Common myeloid progenitor, CD34-positive (primary cell): ENCODE measurements at regions not wholly inside any gene's neighbourhood (a gene's known extent, or its start where the extent isn't known, plus 50 kb on each side); places are given as distances from the start of the nearest gene placed in this dataset.
"Not testable (repeated sequence)": the region's sequence is repeated elsewhere in the genome, so short reads cannot be mapped to it uniquely, and the experiment has no call there.

Experiments used
- CTCF ChIA-PET: fragments of 350-600 bp; sonication (Branson Sonifier 250); formaldehyde crosslinking; loops from one replicate; lab custom pipeline; 2021; ENCODE audit warnings: antibody characterized with exemption; lab: Charles Lee
- POLR2A ChIA-PET: fragments of 350-600 bp; sonication (Branson Sonifier 250); formaldehyde crosslinking; loops from one replicate; lab custom pipeline; 2021; ENCODE audit warnings: antibody characterized with exemption; lab: Charles Lee
- DNase-seq, 3 donors: peaks; one replicate each; pipeline versions ENCODE4 v3.0.0 to v3.0.0-alpha.2; 2013
- H3K27ac ChIP-seq, 2 experiments: 1 replicate in 1 of 2; 2 replicates in 1 of 2; pipeline ENCODE4 v1.7.0; 2013; ENCODE audit warnings: inconsistent platforms in 2 of 2, low read length in 2 of 2, mild to moderate bottlenecking in 2 of 2, low read depth in 1 of 2, moderate library complexity in 1 of 2; ENCODE audit not compliant: severe bottlenecking in 2 of 2, insufficient read depth in 1 of 2, poor library complexity in 1 of 2
- H3K27me3 ChIP-seq, 5 experiments: replicated peaks in 2 of 5; 1 replicate in 3 of 5; 2 replicates in 2 of 5; pipeline versions ENCODE4 v1.6.1 to v1.7.0; 2013; ENCODE audit warnings: low read length in 4 of 5, mild to moderate bottlenecking in 2 of 5, moderate library complexity in 2 of 5, inconsistent platforms in 1 of 5; ENCODE audit not compliant: insufficient read depth in 5 of 5, control insufficient read depth in 4 of 5
- H3K36me3 ChIP-seq, 4 experiments: 1 replicate in 2 of 4; 2 replicates in 2 of 4; pipeline versions ENCODE4 v1.6.1 to v1.7.0; 2013; ENCODE audit warnings: low read length in 3 of 4, control low read depth in 1 of 4, mild to moderate bottlenecking in 1 of 4; ENCODE audit not compliant: control insufficient read depth in 4 of 4, insufficient read depth in 4 of 4
- H3K4me1 ChIP-seq, 4 experiments: 1 replicate in 3 of 4; 2 replicates in 1 of 4; pipeline versions ENCODE4 v1.6.1 to v1.7.1; 2013; ENCODE audit warnings: low read length in 3 of 4, mild to moderate bottlenecking in 3 of 4, control low read depth in 1 of 4, inconsistent platforms in 1 of 4, moderate library complexity in 1 of 4; ENCODE audit not compliant: control insufficient read depth in 4 of 4, insufficient read depth in 4 of 4; ENCODE audit errors: control extremely low read depth in 1 of 4
- H3K4me3 ChIP-seq, 7 experiments: 1 replicate in 4 of 7; 2 replicates in 3 of 7; pipeline versions ENCODE4 v1.5.1 to v1.7.0; 2013; ENCODE audit warnings: mild to moderate bottlenecking in 7 of 7, low read length in 6 of 7, moderate library complexity in 6 of 7, inconsistent platforms in 2 of 7, low read depth in 2 of 7, control low read depth in 1 of 7; ENCODE audit not compliant: insufficient read depth in 4 of 7, control insufficient read depth in 1 of 7; ENCODE audit errors: extremely low read depth in 1 of 7
- H3K9me3 ChIP-seq, 5 experiments: 1 replicate in 4 of 5; 2 replicates in 1 of 5; pipeline versions ENCODE4 v1.6.1 to v1.7.1; 2013; ENCODE audit warnings: low read length in 4 of 5, mild to moderate bottlenecking in 2 of 5, inconsistent platforms in 1 of 5, low read depth in 1 of 5, moderate library complexity in 1 of 5; ENCODE audit not compliant: control insufficient read depth in 4 of 5, insufficient read depth in 2 of 5; ENCODE audit errors: control extremely low read depth in 1 of 5
- WGBS: methylation state at CpG from one replicate; pipeline ENCODE4 v1.1.5; 2013; ENCODE audit not compliant: insufficient coverage; 5-methylcytosine and 5-hydroxymethylcytosine counted together

GRCh38 chr15:62332472-62332871 lies 167.4 kb upstream of the C2CD4B start:
- CTCF ChIA-PET, DNase-seq, H3K27ac ChIP-seq, H3K4me3 ChIP-seq, POLR2A ChIA-PET, H3K27me3 ChIP-seq, H3K4me1 ChIP-seq, H3K9me3 ChIP-seq, H3K36me3 ChIP-seq: not testable (repeated sequence)
- WGBS = 100% methylated on average over 10 of the region's 29 CpGs

- ChIA-PET CTCF (no interaction called here), POLR2A (no interaction called here)
- H3K27me3 ChIP-seq = no peaks in the 10 kb centered on the region
- H3K4me3 ChIP-seq = no peak overlapping the region
- no peak overlapping the region for H3K27ac ChIP-seq
- no peaks in the 10 kb centered on the region for H3K4me1 ChIP-seq
- no peak for DNase-seq
- H3K36me3 ChIP-seq = no peaks in the 10 kb centered on the region
- no peaks in the 10 kb centered on the region for H3K9me3 ChIP-seq
These were observed 169.5 kb upstream of the C2CD4B start for GRCh38 chr15:62334536-62334935.

GRCh38 chr15:62337934-62338333 lies 172.8 kb upstream of the C2CD4B start:
- DNase-seq = no peak
- CTCF ChIA-PET = no interaction called here
- Histone ChIP-seq H3K27ac (no peak overlapping the region), H3K4me3 (no peak overlapping the region), H3K36me3 (no peaks in the 10 kb centered on the region), H3K27me3 (no peaks in the 10 kb centered on the region), H3K4me1 (no peaks in the 10 kb centered on the region), H3K9me3 (no peaks in the 10 kb centered on the region)
- POLR2A ChIA-PET = no interaction called here
- WGBS = 100% methylated on average over 3 of the region's 4 CpGs

- 100% methylated on average over 1 of the region's 1 CpG for WGBS
- H3K27me3 ChIP-seq = no peaks in the 10 kb centered on the region
- POLR2A ChIA-PET = no interaction called here
- no peaks in the 10 kb centered on the region for H3K36me3 ChIP-seq
- no peak for DNase-seq
- CTCF ChIA-PET = no interaction called here
- peaks cover 0 to 2% (median under 1%) of the 10 kb centered on the region in 4 experiments for H3K4me1 ChIP-seq
- H3K4me3 ChIP-seq = no peak overlapping the region
- no peak overlapping the region for H3K27ac ChIP-seq
- no peaks in the 10 kb centered on the region for H3K9me3 ChIP-seq
These were observed 173.4 kb upstream of the C2CD4B start for GRCh38 chr15:62338497-62338896.

GRCh38 chr15:62342959-62343358 lies 177.9 kb upstream of the C2CD4B start:
- H3K27me3 ChIP-seq = no peaks in the 10 kb centered on the region
- H3K4me3 ChIP-seq = no peak overlapping the region
- no peak overlapping the region for H3K27ac ChIP-seq
- POLR2A ChIA-PET = no interaction called here
- no peaks in the 10 kb centered on the region for H3K9me3 ChIP-seq
- H3K36me3 ChIP-seq = no peaks in the 10 kb centered on the region
- CTCF ChIA-PET = no interaction called here
- peaks cover 0 to 6% (median 2%) of the 10 kb centered on the region in 4 experiments for H3K4me1 ChIP-seq
- no peak for DNase-seq
- WGBS = 98% methylated on average over 5 of the region's 9 CpGs

- DNase-seq = no peak
- Histone ChIP-seq H3K9me3 (no peaks in the 10 kb centered on the region), H3K4me1 (peaks cover 0 to 6% (median 3%) of the 10 kb centered on the region in 4 experiments), H3K27ac (no peak overlapping the region), H3K27me3 (no peaks in the 10 kb centered on the region), H3K36me3 (no peaks in the 10 kb centered on the region), H3K4me3 (no peak overlapping the region)
- CTCF ChIA-PET = interaction anchor here (0.8 kb wide), 1 partner anchor 275 kb away, joined by 3 read pairs; no protein-coding TSS in a partner anchor
- POLR2A ChIA-PET = interaction anchor here (0.6 kb wide), 1 partner anchor 37 kb away, joined by 3 read pairs; no protein-coding TSS in a partner anchor
- WGBS = 91% methylated on average over 6 of the region's 10 CpGs
These were observed 178.3 kb upstream of the C2CD4B start for GRCh38 chr15:62343397-62343796.

- H3K27ac ChIP-seq = no peak overlapping the region
- CTCF ChIA-PET = interaction anchor here (0.8 to 1.6 kb wide), 3 partner anchors 13 to 37 kb away, joined by 3 to 6 read pairs (median 4); no protein-coding TSS in a partner anchor
- peak; percentile 80 to 96 (median 90) for DNase-seq
- H3K36me3 ChIP-seq = no peaks in the 10 kb centered on the region
- H3K4me3 ChIP-seq = peak overlapping the region in 4 of 7 experiments; percentile 30 to 69 (median 46)
- no peaks in the 10 kb centered on the region for H3K9me3 ChIP-seq
- WGBS = 17% methylated on average over 2 of the region's 21 CpGs
- POLR2A ChIA-PET = no interaction called here
- H3K27me3 ChIP-seq = no peaks in the 10 kb centered on the region
- peaks cover 0 to 6% (median 3%) of the 10 kb centered on the region in 4 experiments for H3K4me1 ChIP-seq
These were observed 179.9 kb upstream of the C2CD4B start for GRCh38 chr15:62344806-62345539.
